ENCODE measurements at regions not wholly inside any gene's neighbourhood (a gene's known extent, or its start where the extent isn't known, plus 50 kb on each side); places are given as distances from the start of the nearest gene placed in this dataset.

DNA sequence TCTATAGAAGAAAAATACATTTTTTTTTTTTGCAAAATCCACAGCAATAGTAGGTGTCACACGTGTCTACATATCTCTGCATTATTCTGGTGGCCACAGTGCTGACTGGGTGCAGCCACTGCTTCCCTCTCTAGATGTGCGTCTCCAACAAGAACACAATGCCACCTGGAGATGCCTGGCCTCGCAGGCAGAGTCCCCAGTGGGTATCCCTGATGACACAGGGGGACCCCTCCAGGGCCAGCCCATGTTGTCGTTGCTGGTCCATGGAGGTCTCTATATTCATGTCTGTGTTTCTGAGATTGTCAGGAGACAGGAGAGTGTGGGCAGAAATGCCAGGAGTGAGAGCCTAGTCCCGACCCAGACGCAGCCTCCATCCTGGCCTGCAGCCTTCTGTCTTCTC is 345.9 kb upstream of the SHH start:
- TF ChIP-seq, protein P1, sequence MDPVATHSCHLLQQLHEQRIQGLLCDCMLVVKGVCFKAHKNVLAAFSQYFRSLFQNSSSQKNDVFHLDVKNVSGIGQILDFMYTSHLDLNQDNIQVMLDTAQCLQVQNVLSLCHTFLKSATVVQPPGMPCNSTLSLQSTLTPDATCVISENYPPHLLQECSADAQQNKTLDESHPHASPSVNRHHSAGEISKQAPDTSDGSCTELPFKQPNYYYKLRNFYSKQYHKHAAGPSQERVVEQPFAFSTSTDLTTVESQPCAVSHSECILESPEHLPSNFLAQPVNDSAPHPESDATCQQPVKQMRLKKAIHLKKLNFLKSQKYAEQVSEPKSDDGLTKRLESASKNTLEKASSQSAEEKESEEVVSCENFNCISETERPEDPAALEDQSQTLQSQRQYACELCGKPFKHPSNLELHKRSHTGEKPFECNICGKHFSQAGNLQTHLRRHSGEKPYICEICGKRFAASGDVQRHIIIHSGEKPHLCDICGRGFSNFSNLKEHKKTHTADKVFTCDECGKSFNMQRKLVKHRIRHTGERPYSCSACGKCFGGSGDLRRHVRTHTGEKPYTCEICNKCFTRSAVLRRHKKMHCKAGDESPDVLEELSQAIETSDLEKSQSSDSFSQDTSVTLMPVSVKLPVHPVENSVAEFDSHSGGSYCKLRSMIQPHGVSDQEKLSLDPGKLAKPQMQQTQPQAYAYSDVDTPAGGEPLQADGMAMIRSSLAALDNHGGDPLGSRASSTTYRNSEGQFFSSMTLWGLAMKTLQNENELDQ (CRISPR knock-in tag; IDR thresholded peaks at IDR 0.05; ENCODE audit: borderline replicate concordance): no peak
- TF ChIP-seq, protein P2, sequence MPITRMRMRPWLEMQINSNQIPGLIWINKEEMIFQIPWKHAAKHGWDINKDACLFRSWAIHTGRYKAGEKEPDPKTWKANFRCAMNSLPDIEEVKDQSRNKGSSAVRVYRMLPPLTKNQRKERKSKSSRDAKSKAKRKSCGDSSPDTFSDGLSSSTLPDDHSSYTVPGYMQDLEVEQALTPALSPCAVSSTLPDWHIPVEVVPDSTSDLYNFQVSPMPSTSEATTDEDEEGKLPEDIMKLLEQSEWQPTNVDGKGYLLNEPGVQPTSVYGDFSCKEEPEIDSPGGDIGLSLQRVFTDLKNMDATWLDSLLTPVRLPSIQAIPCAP (CRISPR knock-in tag; IDR thresholded peaks at IDR 0.05; ENCODE audit: low read depth): no peak
- TF ChIP-seq POLR2AphosphoS2 (IDR thresholded peaks at IDR 0.05; ENCODE audit: low read depth, low read length): no peak

All from HepG2 (cell line).